Activated CD8-positive, alpha-beta T cell treated with anti-CD3 and anti-CD28 coated beads for 36 hours (primary cell): ENCODE measurements at regions not wholly inside any gene's neighbourhood (a gene's known extent, or its start where the extent isn't known, plus 50 kb on each side); places are given as distances from the start of the nearest gene placed in this dataset.

ENCODE experiments used
- ATAC-seq: fragments of 200-7000 bp; cut with Tn5 transposase; one replicate; pipeline ENCODE4 v1.10.0; 2021; ENCODE audit warnings: mild to moderate bottlenecking, moderate library complexity
- CTCF ChIA-PET: fragments of 350-600 bp; sonication (Branson Sonifier 250); formaldehyde crosslinking; loops from one replicate; lab custom pipeline; 2021; ENCODE audit warnings: antibody characterized with exemption; lab: Charles Lee
- POLR2A ChIA-PET: fragments of 350-600 bp; sonication (Branson Sonifier 250); formaldehyde crosslinking; loops from one replicate; lab custom pipeline; 2021; ENCODE audit warnings: antibody characterized with exemption; lab: Charles Lee
- DNase-seq: peaks from one replicate; pipeline ENCODE4 v3.0.0-alpha.2; 2020
- H3K27ac Mint-ChIP-seq: one replicate; pipeline ENCODE4 v1.8.0; 2021; ENCODE audit warnings: mild to moderate bottlenecking, mixed read lengths
- H3K27me3 Mint-ChIP-seq: one replicate; pipeline ENCODE4 v1.8.0; 2021; ENCODE audit warnings: mixed read lengths
- H3K36me3 Mint-ChIP-seq: one replicate; pipeline ENCODE4 v1.8.0; 2021; ENCODE audit warnings: low read depth, mixed read lengths
- H3K4me1 Mint-ChIP-seq: one replicate; pipeline ENCODE4 v1.8.0; 2021; ENCODE audit warnings: low read depth, mixed read lengths
- H3K4me3 Mint-ChIP-seq: one replicate; pipeline ENCODE4 v1.8.0; 2021; ENCODE audit warnings: mild to moderate bottlenecking, moderate library complexity, mixed read lengths
- H3K9me3 Mint-ChIP-seq: one replicate; pipeline ENCODE4 v1.8.0; 2021; ENCODE audit warnings: mixed read lengths
- CTCF ChIP-seq: fragments of 200-600 bp; IDR thresholded peaks from one replicate; pipeline ENCODE4 v1.8.0; 2022; ENCODE audit warnings: antibody characterized with exemption, mild to moderate bottlenecking
- intact Hi-C: fragments of 100-400 bp; cut with micrococcal nuclease; formaldehyde crosslinking; loops from one replicate; pipeline ENCODE4 v1.10.0; 2022

GRCh38 chr3:43176666-43177065 is 70.8 kb upstream of the POMGNT2 start:
- peaks cover 21% of the 10 kb centered on the region for H3K9me3 Mint-ChIP-seq
- no peak overlapping the region for H3K27ac Mint-ChIP-seq
- no peak overlapping the region for H3K4me3 Mint-ChIP-seq
- TF ChIP-seq CTCF: no peak
- peaks cover 33% of the 10 kb centered on the region for H3K4me1 Mint-ChIP-seq
- no peak for DNase-seq
- intact Hi-C loops: no loop called here
- no peak for ATAC-seq
- H3K27me3 Mint-ChIP-seq: no peaks in the 10 kb centered on the region
- CTCF ChIA-PET: no interaction called here
- POLR2A ChIA-PET: no interaction called here
- peaks cover 6% of the 10 kb centered on the region for H3K36me3 Mint-ChIP-seq

DNA sequence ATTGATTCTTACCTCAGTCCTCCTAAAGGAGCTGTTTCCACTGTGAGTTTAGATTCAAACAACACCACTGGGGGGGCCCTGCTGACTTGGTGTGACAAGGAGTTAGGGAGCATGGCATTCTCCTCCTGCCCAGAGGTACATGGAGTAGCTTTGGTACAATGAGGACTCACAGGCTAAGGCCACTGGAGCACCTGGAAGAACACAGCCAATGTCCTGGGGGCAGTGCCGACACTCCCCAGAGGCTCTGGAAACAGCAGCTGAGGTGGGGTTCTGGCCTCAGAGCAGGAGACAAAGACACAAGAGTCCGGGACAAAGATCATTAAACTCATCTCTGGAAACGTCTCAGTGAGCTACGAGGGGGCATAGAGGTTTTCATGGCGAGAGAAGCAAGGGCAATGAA is 69.7 kb upstream of the POMGNT2 start:
- Mint-ChIP-seq H3K4me1 (peaks cover 22% of the 10 kb centered on the region), H3K27ac (no peak overlapping the region), H3K36me3 (peaks cover 6% of the 10 kb centered on the region), H3K9me3 (peaks cover 18% of the 10 kb centered on the region), H3K4me3 (no peak overlapping the region), H3K27me3 (no peaks in the 10 kb centered on the region)
- ATAC-seq (no peak), DNase-seq (no peak)
- no peak for TF ChIP-seq CTCF
- CTCF ChIA-PET: interaction anchor here (1.4 to 1.6 kb wide), 2 partner anchors 10 to 13 kb away, joined by 3 to 8 read pairs; no protein-coding TSS in a partner anchor
- intact Hi-C loops: no loop called here
- POLR2A ChIA-PET: no interaction called here

- ATAC-seq: no peak
- CTCF ChIA-PET: no interaction called here
- POLR2A ChIA-PET: interaction anchor here (1.0 kb wide), 1 partner anchor 13 kb away, joined by 3 read pairs; no protein-coding TSS in a partner anchor
Measured at GRCh38 chr3:43173949-43174348, 68.1 kb upstream of the POMGNT2 start.

DNA sequence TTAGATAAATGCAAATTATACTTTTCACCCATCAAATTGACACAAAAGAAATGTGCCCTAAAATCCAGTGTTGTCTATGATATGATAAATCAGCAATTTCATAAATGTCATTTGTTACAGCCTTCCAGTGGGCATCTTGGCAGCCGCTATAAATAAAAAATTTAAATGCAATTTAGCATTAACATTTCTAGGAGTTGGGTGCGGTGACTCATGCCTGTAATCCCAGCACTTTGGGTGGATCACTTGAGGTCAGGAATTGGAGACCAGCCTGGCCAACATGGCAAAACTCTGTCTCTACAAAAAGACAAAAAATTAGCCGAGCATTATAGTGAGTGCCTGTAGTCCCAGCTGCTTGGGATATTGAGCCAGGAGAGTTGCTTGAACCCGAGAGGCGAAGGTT is 65.9 kb upstream of the POMGNT2 start:
- POLR2A ChIA-PET: no interaction called here
- ATAC-seq: no peak
- H3K27me3 Mint-ChIP-seq: no peaks in the 10 kb centered on the region
- intact Hi-C loops: no loop called here
- no peak overlapping the region for H3K27ac Mint-ChIP-seq
- no peak for TF ChIP-seq CTCF
- DNase-seq: no peak
- no peaks in the 10 kb centered on the region for H3K4me1 Mint-ChIP-seq
- no peak overlapping the region for H3K4me3 Mint-ChIP-seq
- H3K36me3 Mint-ChIP-seq: peaks cover 10% of the 10 kb centered on the region
- CTCF ChIA-PET: interaction anchor here (1.3 to 1.4 kb wide), 2 partner anchors 8 to 9 kb away, joined by 3 to 6 read pairs; no protein-coding TSS in a partner anchor
- H3K9me3 Mint-ChIP-seq: peaks cover 24% of the 10 kb centered on the region

More at GRCh38 chr3:43173949-43174348, 68.1 kb upstream of the POMGNT2 start:
- DNase-seq: no peak
- Mint-ChIP-seq H3K27ac (no peak overlapping the region), H3K27me3 (no peaks in the 10 kb centered on the region), H3K4me3 (no peak overlapping the region), H3K4me1 (peaks cover 6% of the 10 kb centered on the region), H3K36me3 (peaks cover 6% of the 10 kb centered on the region), H3K9me3 (peaks cover 18% of the 10 kb centered on the region)
- no peak for TF ChIP-seq CTCF
- intact Hi-C loops: no loop called here

- H3K4me1 Mint-ChIP-seq: no peaks in the 10 kb centered on the region
- ChIA-PET CTCF (interaction anchor here (1.0 to 1.3 kb wide), 3 partner anchors 9 to 210 kb away, joined by 3 read pairs; no protein-coding TSS in a partner anchor), POLR2A (no interaction called here)
- peaks cover 34% of the 10 kb centered on the region for H3K9me3 Mint-ChIP-seq
- no peak for TF ChIP-seq CTCF
- H3K27ac Mint-ChIP-seq: no peak overlapping the region
- DNase-seq (no peak), ATAC-seq (no peak)
- no peak overlapping the region for H3K4me3 Mint-ChIP-seq
- intact Hi-C loops: no loop called here
- no peaks in the 10 kb centered on the region for H3K27me3 Mint-ChIP-seq
- peaks cover 17% of the 10 kb centered on the region for H3K36me3 Mint-ChIP-seq
Measured at GRCh38 chr3:43170553-43170952, 64.7 kb upstream of the POMGNT2 start.
